ENCODE measurements at regions not wholly inside any gene's neighbourhood (a gene's known extent, or its start where the extent isn't known, plus 50 kb on each side); places are given as distances from the start of the nearest gene placed in this dataset.

- H3K27me3 ChIP-seq (ENCODE audit: control insufficient read depth in 1 of 2, insufficient read depth in 2 of 2, low read length in 2 of 2) = no peaks in the 10 kb centered on the region
- H3K9me3 ChIP-seq (ENCODE audit: control insufficient read depth in 1 of 2, low read length in 2 of 2) = no peaks in the 10 kb centered on the region
- H3K4me1 ChIP-seq (ENCODE audit: control insufficient read depth in 1 of 2, insufficient read depth in 2 of 2, low read length in 2 of 2) = no peaks in the 10 kb centered on the region
- H3K36me3 ChIP-seq (ENCODE audit: control insufficient read depth in 1 of 2, insufficient read depth in 2 of 2, low read length in 2 of 2) = no peaks in the 10 kb centered on the region
- H3K27ac ChIP-seq (ENCODE audit: low read depth, low read length) = no peak overlapping the region
- H3K9ac ChIP-seq (ENCODE audit: low read depth in 1 of 2, low read length in 2 of 2) = no peak overlapping the region
- H3K4me3 ChIP-seq (ENCODE audit: low read depth in 1 of 2, low read length in 2 of 2) = no peak overlapping the region
Measured at GRCh38 chr5:156259618-156260017, 67.3 kb upstream of the SGCD start.

GRCh38 chr5:156261275-156261939 is 65.6 kb upstream of the SGCD start:
- Histone ChIP-seq H3K4me1 (ENCODE audit: control insufficient read depth in 1 of 2, insufficient read depth in 2 of 2, low read length in 2 of 2) (no peaks in the 10 kb centered on the region), H3K36me3 (ENCODE audit: control insufficient read depth in 1 of 2, insufficient read depth in 2 of 2, low read length in 2 of 2) (no peaks in the 10 kb centered on the region), H3K27me3 (ENCODE audit: control insufficient read depth in 1 of 2, insufficient read depth in 2 of 2, low read length in 2 of 2) (no peaks in the 10 kb centered on the region), H3K27ac (ENCODE audit: low read depth, low read length) (no peak overlapping the region), H3K9me3 (ENCODE audit: control insufficient read depth in 1 of 2, low read length in 2 of 2) (no peaks in the 10 kb centered on the region), H3K9ac (ENCODE audit: low read depth in 1 of 2, low read length in 2 of 2) (no peak overlapping the region), H3K4me3 (ENCODE audit: low read depth in 1 of 2, low read length in 2 of 2) (no peak overlapping the region)

- Histone ChIP-seq H3K9ac (ENCODE audit: low read depth in 1 of 2, low read length in 2 of 2) (no peak overlapping the region), H3K4me1 (ENCODE audit: control insufficient read depth in 1 of 2, insufficient read depth in 2 of 2, low read length in 2 of 2) (no peaks in the 10 kb centered on the region), H3K9me3 (ENCODE audit: control insufficient read depth in 1 of 2, low read length in 2 of 2) (no peaks in the 10 kb centered on the region), H3K27ac (ENCODE audit: low read depth, low read length) (no peak overlapping the region), H3K27me3 (ENCODE audit: control insufficient read depth in 1 of 2, insufficient read depth in 2 of 2, low read length in 2 of 2) (no peaks in the 10 kb centered on the region), H3K36me3 (ENCODE audit: control insufficient read depth in 1 of 2, insufficient read depth in 2 of 2, low read length in 2 of 2) (no peaks in the 10 kb centered on the region), H3K4me3 (ENCODE audit: low read depth in 1 of 2, low read length in 2 of 2) (no peak overlapping the region)
Measured at GRCh38 chr5:156271569-156271968, 55.4 kb upstream of the SGCD start.

- no peaks in the 10 kb centered on the region for H3K4me1 ChIP-seq (ENCODE audit: control insufficient read depth in 1 of 2, insufficient read depth in 2 of 2, low read length in 2 of 2)
- no peaks in the 10 kb centered on the region for H3K36me3 ChIP-seq (ENCODE audit: control insufficient read depth in 1 of 2, insufficient read depth in 2 of 2, low read length in 2 of 2)
- no peak overlapping the region for H3K4me3 ChIP-seq (ENCODE audit: low read depth in 1 of 2, low read length in 2 of 2)
- H3K27ac ChIP-seq (ENCODE audit: low read depth, low read length) = no peak overlapping the region
- H3K27me3 ChIP-seq (ENCODE audit: control insufficient read depth in 1 of 2, insufficient read depth in 2 of 2, low read length in 2 of 2) = no peaks in the 10 kb centered on the region
- H3K9me3 ChIP-seq (ENCODE audit: control insufficient read depth in 1 of 2, low read length in 2 of 2) = no peaks in the 10 kb centered on the region
- no peak overlapping the region for H3K9ac ChIP-seq (ENCODE audit: low read depth in 1 of 2, low read length in 2 of 2)
Measured at GRCh38 chr5:156272139-156272538, 54.8 kb upstream of the SGCD start.

- no peaks in the 10 kb centered on the region for H3K36me3 ChIP-seq (ENCODE audit: control insufficient read depth in 1 of 2, insufficient read depth in 2 of 2, low read length in 2 of 2)
- H3K9ac ChIP-seq (ENCODE audit: low read depth in 1 of 2, low read length in 2 of 2) = no peak overlapping the region
- H3K27ac ChIP-seq (ENCODE audit: low read depth, low read length) = no peak overlapping the region
- no peaks in the 10 kb centered on the region for H3K9me3 ChIP-seq (ENCODE audit: control insufficient read depth in 1 of 2, low read length in 2 of 2)
- no peaks in the 10 kb centered on the region for H3K4me1 ChIP-seq (ENCODE audit: control insufficient read depth in 1 of 2, insufficient read depth in 2 of 2, low read length in 2 of 2)
- H3K27me3 ChIP-seq (ENCODE audit: control insufficient read depth in 1 of 2, insufficient read depth in 2 of 2, low read length in 2 of 2) = no peaks in the 10 kb centered on the region
- no peak overlapping the region for H3K4me3 ChIP-seq (ENCODE audit: low read depth in 1 of 2, low read length in 2 of 2)
Measured at GRCh38 chr5:156273325-156273724, 53.6 kb upstream of the SGCD start.

- Histone ChIP-seq H3K27ac (ENCODE audit: low read depth, low read length) (no peak overlapping the region), H3K4me3 (ENCODE audit: low read depth in 1 of 2, low read length in 2 of 2) (no peak overlapping the region), H3K4me1 (ENCODE audit: control insufficient read depth in 1 of 2, insufficient read depth in 2 of 2, low read length in 2 of 2) (no peaks in the 10 kb centered on the region), H3K9ac (ENCODE audit: low read depth in 1 of 2, low read length in 2 of 2) (no peak overlapping the region), H3K9me3 (ENCODE audit: control insufficient read depth in 1 of 2, low read length in 2 of 2) (no peaks in the 10 kb centered on the region), H3K36me3 (ENCODE audit: control insufficient read depth in 1 of 2, insufficient read depth in 2 of 2, low read length in 2 of 2) (no peaks in the 10 kb centered on the region), H3K27me3 (ENCODE audit: control insufficient read depth in 1 of 2, insufficient read depth in 2 of 2, low read length in 2 of 2) (no peaks in the 10 kb centered on the region)
Measured at GRCh38 chr5:156274453-156274852, 52.5 kb upstream of the SGCD start.
